NB4 (cell line): ENCODE measurements at regions not wholly inside any gene's neighbourhood (a gene's known extent, or its start where the extent isn't known, plus 50 kb on each side); places are given as distances from the start of the nearest gene placed in this dataset.

ENCODE experiments used
- DNase-seq: peaks from one replicate; pipeline ENCODE4 v3.0.0; 2010; ENCODE audit warnings: low read depth
- H3K4me3 ChIP-seq: one replicate; pipeline ENCODE4 v1.5.1; 2011; ENCODE audit warnings: mild to moderate bottlenecking, low read depth, low read length, moderate library complexity
- CTCF ChIP-seq: IDR thresholded peaks from one replicate; pipeline ENCODE4 v1.5.1; 2012; ENCODE audit warnings: low read depth, low read length
- MYC ChIP-seq: IDR thresholded peaks from 2 replicates; pipeline ENCODE4 v1.6.1; 2011; ENCODE audit warnings: low read depth, low read length
- POLR2A ChIP-seq: IDR thresholded peaks from 2 replicates; pipeline ENCODE4 v1.6.1; 2011; ENCODE audit warnings: mild to moderate bottlenecking; ENCODE audit not compliant: insufficient read length; ENCODE audit errors: extremely low read depth
- TF ChIP-seq, protein P1 (sequence below): IDR thresholded peaks from 2 replicates; pipeline ENCODE4 v1.6.1; 2011; ENCODE audit warnings: low read depth, low read length

GRCh38 chr5:18113721-18114120 lies 479.5 kb downstream of the TAF11L14 start:
- TF ChIP-seq CTCF = no peak
- TF ChIP-seq, protein P1, sequence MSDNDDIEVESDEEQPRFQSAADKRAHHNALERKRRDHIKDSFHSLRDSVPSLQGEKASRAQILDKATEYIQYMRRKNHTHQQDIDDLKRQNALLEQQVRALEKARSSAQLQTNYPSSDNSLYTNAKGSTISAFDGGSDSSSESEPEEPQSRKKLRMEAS = no peak
- no peak for TF ChIP-seq POLR2A
- no peak for TF ChIP-seq MYC
- peak; percentile 22 for DNase-seq
- no peak overlapping the region for H3K4me3 ChIP-seq

DNA sequence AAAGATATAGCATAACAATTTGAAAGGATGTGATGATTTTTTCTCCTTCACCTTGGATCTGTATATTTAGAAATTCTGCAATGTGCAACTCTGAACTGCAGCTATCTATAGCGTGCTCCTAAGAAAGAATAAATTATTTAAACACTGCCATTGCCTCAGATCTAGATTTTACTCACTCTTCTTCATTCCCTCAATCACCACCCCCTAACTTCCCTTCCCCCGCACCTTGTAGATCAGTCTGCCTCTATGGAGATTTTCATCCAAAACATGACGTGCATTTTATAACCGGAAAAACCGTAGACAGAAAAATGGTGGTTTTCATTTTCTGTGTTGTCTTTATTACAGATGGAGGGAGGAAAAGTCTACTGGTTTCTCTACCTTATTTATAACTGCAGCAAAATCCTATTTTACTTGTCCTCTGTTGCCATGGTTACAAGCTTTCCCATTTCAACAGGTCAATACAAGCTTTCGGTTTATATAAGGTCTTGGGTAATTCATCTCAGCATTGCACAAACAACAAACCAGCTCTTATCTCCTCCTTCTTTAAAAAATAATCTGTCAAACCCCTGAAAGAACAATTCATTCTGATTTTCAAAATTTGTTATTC lies 480.0 kb downstream of the TAF11L14 start:
- DNase-seq = peak; percentile 10
- TF ChIP-seq, protein P1 = no peak
- TF ChIP-seq POLR2A = no peak
- TF ChIP-seq CTCF = no peak
- no peak for TF ChIP-seq MYC
- no peak overlapping the region for H3K4me3 ChIP-seq

- H3K4me3 ChIP-seq = no peak overlapping the region
- DNase-seq = no peak
- TF ChIP-seq, protein P1 = no peak
- no peak for TF ChIP-seq MYC
- no peak for TF ChIP-seq POLR2A
- TF ChIP-seq CTCF = no peak
Observed at GRCh38 chr5:18117968-18118367, 483.7 kb downstream of the TAF11L14 start.

- TF ChIP-seq POLR2A = no peak
- TF ChIP-seq CTCF = no peak
- no peak for TF ChIP-seq MYC
- TF ChIP-seq, protein P1 = no peak
- no peak for DNase-seq
- no peak overlapping the region for H3K4me3 ChIP-seq
Observed at GRCh38 chr5:18119156-18119785, 485.0 kb downstream of the TAF11L14 start.

- DNase-seq = no peak
- TF ChIP-seq, protein P1 = no peak
- TF ChIP-seq MYC = no peak
- no peak for TF ChIP-seq CTCF
- no peak for TF ChIP-seq POLR2A
- H3K4me3 ChIP-seq = no peak overlapping the region
Observed at GRCh38 chr5:18141222-18141621, 507.0 kb downstream of the TAF11L14 start.

GRCh38 chr5:18142831-18143230 lies 508.6 kb downstream of the TAF11L14 start:
- DNase-seq = no peak
- H3K4me3 ChIP-seq = no peak overlapping the region
- TF ChIP-seq, protein P1 = no peak
